HS-5 (cell line): ENCODE measurements at regions not wholly inside any gene's neighbourhood (a gene's known extent, or its start where the extent isn't known, plus 50 kb on each side); places are given as distances from the start of the nearest gene placed in this dataset.

Source experiments
- DNase-seq: peaks from one replicate; pipeline ENCODE4 v3.0.0-alpha.2; 2012; ENCODE audit warnings: low read depth

DNA sequence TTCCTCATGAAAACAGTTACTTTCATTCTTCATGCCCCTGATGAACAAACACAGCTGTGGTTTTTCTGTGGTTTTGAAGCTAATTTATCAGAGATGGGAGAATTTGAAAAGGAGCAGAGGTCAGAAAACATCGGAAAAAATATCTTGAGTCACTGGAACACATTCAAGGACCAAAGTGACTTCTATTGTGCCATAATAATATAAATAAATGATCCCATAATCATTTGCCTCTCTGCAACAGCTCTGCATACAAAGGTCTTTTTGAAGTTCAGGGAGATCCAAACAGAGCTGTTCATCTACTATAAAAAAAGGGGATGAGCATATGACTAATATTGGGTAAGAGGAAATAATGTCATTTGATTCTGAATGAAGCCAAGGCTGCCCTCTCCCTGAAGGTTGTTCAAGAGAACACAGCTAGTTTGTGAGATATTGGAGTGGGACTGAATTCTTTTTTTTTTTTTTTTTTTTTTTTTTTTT, 201.3 kb upstream of the GALNT5 start:
- peak; percentile 39 for DNase-seq

DNA sequence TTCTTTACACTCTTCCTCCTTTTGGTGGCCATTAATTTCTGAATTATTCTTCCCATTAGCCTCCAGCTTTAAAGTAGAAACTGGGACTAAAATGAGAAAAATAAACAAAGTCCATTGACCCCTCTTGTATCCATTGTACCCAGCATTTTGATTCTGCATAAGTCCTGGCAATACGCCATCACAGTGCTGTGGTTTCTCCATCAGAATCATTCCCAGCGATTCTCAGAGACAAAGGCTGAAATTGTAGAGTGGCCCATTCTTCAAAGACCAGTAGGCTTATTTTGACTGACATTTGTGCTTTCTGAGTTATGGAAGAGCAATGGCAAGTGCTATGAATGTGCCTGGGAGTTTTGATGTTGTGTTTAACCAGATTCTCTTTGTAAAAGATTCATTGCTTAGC, 199.3 kb upstream of the GALNT5 start:
- no peak for DNase-seq

DNA sequence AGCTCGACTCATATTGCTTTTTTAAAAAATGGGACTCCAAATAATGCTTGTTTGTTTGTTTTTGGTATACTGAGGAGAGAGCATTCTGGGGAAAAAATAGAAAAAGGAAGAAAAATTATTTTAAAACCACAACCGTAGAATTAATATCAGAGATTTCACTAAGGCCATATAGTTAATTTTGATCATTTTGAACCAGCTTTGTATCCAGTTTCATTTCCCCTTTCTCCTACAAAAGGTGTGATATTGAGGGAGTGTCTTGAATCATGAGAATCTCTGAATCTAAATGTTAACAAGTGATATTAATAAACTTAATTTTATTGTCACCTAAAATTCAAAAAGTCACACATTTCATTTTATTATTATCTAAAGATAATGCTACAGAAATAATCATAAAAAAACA, 198.5 kb upstream of the GALNT5 start:
- DNase-seq: no peak

DNA sequence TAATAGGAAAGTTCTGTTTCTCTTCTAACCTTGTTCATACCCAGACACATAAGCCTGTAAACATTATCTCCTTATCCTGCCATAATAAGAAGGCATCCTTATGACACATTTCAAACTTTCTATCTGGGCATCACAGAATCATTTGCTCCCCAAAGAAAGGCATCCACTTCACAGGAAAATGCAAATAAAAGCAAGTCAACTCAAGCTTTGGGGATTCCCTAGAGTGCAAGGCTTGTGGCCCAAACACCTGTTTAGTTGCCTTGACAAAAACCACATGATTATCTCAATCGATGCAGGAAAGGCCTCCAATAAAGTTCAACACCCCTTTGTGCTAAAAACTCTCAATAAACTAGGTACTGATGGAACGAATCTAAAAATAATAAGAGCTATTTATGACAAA, 195.7 kb upstream of the GALNT5 start:
- DNase-seq: no peak

- DNase-seq: no peak
Observed at GRCh38 chr2:157067562-157067961, 189.9 kb upstream of the GALNT5 start.

DNA sequence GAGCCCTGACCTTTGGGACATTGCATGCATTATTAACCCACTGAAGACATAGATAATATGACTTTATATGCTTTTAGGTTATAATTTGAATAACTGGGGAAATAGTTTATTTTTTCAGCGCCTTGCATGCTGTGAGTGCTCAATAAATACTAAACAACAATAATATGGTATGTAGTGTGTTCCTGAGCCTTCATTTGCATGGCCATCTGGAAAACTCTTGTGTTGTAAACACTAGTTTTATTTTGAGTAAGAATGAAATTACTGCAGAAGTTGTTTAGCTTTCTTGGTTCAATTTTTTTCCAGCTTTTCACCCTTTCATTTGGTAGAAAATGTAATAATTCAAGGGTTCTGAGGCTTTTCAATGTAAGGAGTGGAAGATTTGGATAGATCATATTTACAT, 189.3 kb upstream of the GALNT5 start:
- no peak for DNase-seq

DNA sequence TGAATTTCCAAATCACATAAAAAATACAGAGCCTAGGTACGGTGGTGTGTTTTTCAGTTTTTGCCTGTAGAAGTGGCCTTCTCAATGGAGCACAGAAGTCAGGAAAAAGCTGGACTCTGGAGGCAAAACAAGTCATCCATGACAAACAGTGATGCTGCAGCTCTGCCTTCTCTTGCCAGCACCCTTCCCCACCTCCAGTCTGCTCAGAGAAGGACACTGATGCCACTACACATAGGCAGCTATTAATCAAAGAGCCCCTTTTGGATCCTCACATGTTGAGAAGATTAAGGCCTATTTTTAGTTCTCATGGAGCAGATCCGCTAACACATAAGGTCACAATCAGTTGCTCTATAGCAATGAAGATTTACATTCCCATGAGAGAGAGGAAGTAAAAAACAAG, 181.6 kb upstream of the GALNT5 start:
- DNase-seq: no peak

- no peak for DNase-seq
Observed at GRCh38 chr2:157076526-157077161, 180.9 kb upstream of the GALNT5 start.

GRCh38 chr2:157077753-157078350, 179.7 kb upstream of the GALNT5 start:
- no peak for DNase-seq

- DNase-seq: no peak
Observed at GRCh38 chr2:157082950-157083349, 174.6 kb upstream of the GALNT5 start.

DNA sequence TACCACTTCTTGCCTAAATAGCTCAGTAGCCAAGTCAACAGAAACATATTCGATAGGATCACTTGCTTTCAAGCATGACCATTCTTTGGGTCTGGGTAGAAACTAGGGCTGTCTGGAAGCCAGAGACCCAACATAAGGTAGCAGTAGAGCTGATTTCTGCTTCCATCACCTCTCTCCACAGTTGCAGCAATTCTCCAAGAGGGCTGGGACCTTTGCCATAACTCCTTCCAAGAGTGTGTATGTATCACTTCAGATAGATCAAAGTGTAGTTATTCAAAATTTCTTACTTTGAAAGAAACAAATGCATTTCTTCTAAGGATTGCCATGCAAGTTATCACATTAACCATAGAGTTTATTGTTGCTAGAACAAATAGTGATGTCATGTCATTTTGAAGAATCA, 172.0 kb upstream of the GALNT5 start:
- DNase-seq: no peak

DNA sequence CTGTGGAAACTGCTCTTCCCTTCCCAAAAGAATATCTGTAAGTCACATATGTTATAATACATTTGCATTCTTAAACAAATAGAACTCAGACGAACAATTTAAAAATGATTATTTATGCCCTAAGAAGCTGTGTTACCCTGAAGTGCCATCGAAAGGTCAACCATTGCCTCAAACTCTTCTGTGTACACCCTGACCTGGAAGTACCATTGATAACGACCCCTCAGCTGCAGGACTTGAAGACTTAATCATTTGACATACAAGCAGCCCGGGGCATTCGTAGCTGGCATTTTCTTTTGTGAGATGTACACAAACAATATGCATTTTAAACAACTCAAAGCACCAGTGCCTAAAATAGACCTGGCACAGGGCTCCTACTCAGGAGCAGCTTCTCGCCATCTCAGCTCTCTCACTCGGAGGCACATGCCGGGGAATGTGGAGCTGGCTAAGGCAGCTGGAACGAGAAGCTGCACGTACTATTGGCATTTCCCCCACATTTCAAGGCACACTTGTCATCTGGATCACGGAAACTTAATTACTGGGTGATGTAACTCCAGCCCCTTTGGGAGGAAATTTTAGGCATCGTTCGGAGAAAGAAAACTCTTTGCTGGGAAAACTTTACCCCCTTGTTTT, 170.0 kb upstream of the GALNT5 start:
- DNase-seq: no peak

DNA sequence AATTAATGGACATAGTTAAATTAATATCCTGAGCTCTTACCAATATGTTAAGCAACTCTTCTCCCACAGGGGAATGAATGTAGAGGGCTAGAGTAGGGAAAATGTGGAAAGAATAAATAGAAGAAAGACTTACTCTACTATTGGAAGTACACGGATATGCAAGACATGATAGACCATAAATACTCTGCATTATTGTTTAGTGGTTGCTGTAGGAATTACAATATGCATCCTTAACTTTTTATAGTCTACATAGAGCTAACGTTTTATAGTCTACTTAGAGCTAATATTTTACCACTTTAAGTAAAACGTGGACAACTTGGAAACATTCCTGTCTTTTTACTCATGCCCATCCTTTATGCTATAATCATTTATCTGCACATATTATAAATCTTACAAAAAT, 163.8 kb upstream of the GALNT5 start:
- DNase-seq: no peak

DNA sequence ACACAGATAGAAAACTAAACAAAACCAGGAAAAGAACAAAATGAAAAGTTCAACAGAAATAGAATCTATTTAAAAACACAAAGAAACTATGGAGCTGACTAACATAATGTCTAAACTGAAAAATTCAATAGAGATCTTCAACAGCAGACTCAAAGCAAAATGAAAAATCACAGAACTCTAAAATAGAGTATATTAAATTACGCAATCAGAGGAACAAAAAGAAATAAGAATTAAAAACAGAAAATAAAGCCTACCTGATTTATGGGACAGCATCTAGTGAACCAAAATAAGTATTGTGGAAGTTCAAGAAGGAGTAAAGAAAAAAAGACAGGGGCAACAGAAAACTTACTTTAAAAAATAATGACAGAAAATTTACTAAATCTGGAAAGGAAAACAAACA, 152.1 kb upstream of the GALNT5 start:
- no peak for DNase-seq

GRCh38 chr2:157106950-157107349, 150.6 kb upstream of the GALNT5 start:
- DNase-seq: no peak

GRCh38 chr2:157107460-157107859, 150.0 kb upstream of the GALNT5 start:
- DNase-seq: no peak

GRCh38 chr2:157107877-157108276, 149.6 kb upstream of the GALNT5 start:
- DNase-seq: no peak

DNA sequence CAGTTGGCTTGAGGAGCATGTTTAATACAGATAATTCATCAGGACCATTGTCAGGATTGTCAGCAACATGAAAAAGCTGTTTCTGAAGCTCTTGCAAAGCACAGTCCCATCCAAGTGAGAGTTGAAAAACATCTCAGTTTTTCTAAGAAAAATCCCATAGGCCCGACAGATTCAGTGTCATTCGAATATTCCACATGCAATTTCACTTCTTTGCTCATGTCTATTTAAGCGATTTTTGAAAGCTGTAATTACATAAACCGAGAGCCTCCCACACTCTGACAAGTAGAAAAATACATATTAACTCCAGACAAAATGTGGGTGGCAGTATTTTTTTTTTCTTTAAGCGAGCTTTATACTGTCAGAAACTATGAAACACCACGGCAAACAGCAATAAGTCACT, 134.7 kb upstream of the GALNT5 start:
- no peak for DNase-seq

- DNase-seq: no peak
Observed at GRCh38 chr2:157124731-157125130, 132.8 kb upstream of the GALNT5 start.

DNA sequence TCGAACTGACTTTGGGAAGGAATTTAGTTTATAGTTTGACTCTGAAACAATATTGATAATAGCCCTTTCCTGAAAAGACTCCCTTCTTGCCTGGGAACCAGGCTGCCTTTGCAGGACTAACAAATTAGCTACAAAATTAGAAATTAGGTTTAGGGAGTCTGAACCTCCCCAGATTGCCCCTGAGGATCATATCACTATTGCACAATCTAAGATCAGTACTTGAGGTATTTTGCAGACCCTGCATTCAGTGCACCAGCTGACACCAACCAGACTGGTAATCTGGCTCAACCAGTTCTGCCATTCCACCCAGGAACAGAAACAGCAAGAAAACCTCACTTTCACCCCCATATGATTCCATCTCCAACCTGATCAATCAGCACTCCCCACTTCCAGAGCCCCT, 131.8 kb upstream of the GALNT5 start:
- DNase-seq: no peak

- DNase-seq: no peak
Observed at GRCh38 chr2:157127249-157128012, 130.1 kb upstream of the GALNT5 start.

- DNase-seq: no peak
Observed at GRCh38 chr2:157143901-157144300, 113.6 kb upstream of the GALNT5 start.

DNA sequence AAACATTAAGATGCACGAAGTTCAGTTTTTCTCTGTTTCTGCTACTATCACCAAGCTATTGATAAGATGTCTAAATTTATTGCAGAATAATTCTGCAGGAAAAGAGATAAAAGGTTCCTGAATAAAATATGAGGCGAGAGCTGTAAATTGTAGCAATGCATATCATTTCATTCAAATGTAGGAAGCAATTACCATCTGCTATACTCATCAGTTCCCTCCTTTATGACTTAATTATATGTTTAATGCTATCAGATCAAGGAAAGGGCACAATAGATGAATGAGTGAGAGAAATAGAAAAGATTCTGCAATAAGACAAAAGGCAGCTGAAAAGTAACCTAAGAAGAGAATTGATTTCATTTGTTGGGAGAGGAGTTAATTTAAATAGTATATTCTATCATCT, 108.2 kb upstream of the GALNT5 start:
- DNase-seq: no peak
